NCI-H1105 treated with DMSO at 0.1 percent for 48 hours (cell line): ENCODE measurements at regions not wholly inside any gene's neighbourhood (a gene's known extent, or its start where the extent isn't known, plus 50 kb on each side); places are given as distances from the start of the nearest gene placed in this dataset.

Experiments used
- DNase-seq: peaks from one replicate; lab custom pipeline; 2025; lab: John Stamatoyannopoulos, UW

- DNase-seq: no peak
These were observed 92.7 kb downstream of the PCSK1 start for GRCh38 chr5:96340357-96340756.

- no peak for DNase-seq
These were observed 93.2 kb downstream of the PCSK1 start for GRCh38 chr5:96339862-96340261.

- DNase-seq: no peak
These were observed 94.2 kb downstream of the PCSK1 start for GRCh38 chr5:96338624-96339415.

- DNase-seq: no peak
These were observed 95.0 kb downstream of the PCSK1 start for GRCh38 chr5:96338091-96338490.

GRCh38 chr5:96337048-96337781 is 95.8 kb downstream of the PCSK1 start:
- DNase-seq: no peak

- peak; percentile 38 for DNase-seq
These were observed 96.6 kb downstream of the PCSK1 start for GRCh38 chr5:96336351-96336985.

GRCh38 chr5:96335873-96336272 is 97.2 kb downstream of the PCSK1 start:
- DNase-seq: no peak

- no peak for DNase-seq
These were observed 99.7 kb downstream of the PCSK1 start for GRCh38 chr5:96333391-96333790.

GRCh38 chr5:96332535-96333366 is 100.3 kb downstream of the PCSK1 start:
- no peak for DNase-seq

GRCh38 chr5:96331681-96332361 is 101.2 kb downstream of the PCSK1 start:
- no peak for DNase-seq

- DNase-seq: no peak
These were observed 101.8 kb downstream of the PCSK1 start for GRCh38 chr5:96331210-96331609.

GRCh38 chr5:96330530-96331140 is 102.4 kb downstream of the PCSK1 start:
- DNase-seq: no peak

- DNase-seq: no peak
These were observed 103.0 kb downstream of the PCSK1 start for GRCh38 chr5:96329886-96330529.

- no peak for DNase-seq
These were observed 103.8 kb downstream of the PCSK1 start for GRCh38 chr5:96329289-96329688.

GRCh38 chr5:96327722-96328121 is 105.3 kb downstream of the PCSK1 start:
- DNase-seq: no peak

- no peak for DNase-seq
These were observed 106.1 kb downstream of the PCSK1 start for GRCh38 chr5:96326902-96327301.

GRCh38 chr5:96324708-96325107 is 108.3 kb downstream of the PCSK1 start:
- DNase-seq: no peak

- no peak for DNase-seq
These were observed 110.2 kb downstream of the PCSK1 start for GRCh38 chr5:96322865-96323264.

- no peak for DNase-seq
These were observed 110.8 kb downstream of the PCSK1 start for GRCh38 chr5:96322217-96322616.

- no peak for DNase-seq
These were observed 111.7 kb downstream of the PCSK1 start for GRCh38 chr5:96321345-96321744.

GRCh38 chr5:96320797-96321196 is 112.3 kb downstream of the PCSK1 start:
- no peak for DNase-seq
